Trophoblast cell (in vitro differentiated cells and primary cell): ENCODE measurements at regions not wholly inside any gene's neighbourhood (a gene's known extent, or its start where the extent isn't known, plus 50 kb on each side); places are given as distances from the start of the nearest gene placed in this dataset.

Experiments used
- DNase-seq, 2 donors: peaks; one replicate each; pipeline ENCODE4 v3.0.0-alpha.2; 2016
- H2AFZ ChIP-seq: 2 replicates; pipeline ENCODE4 v1.6.1; 2013; ENCODE audit warnings: low read length, moderate library complexity, mild to moderate bottlenecking; ENCODE audit not compliant: insufficient read depth, poor library complexity
- H2AK5ac ChIP-seq: 2 replicates; pipeline ENCODE4 v1.6.1; 2013; ENCODE audit warnings: mild to moderate bottlenecking, low read length
- H2BK120ac ChIP-seq: 2 replicates; pipeline ENCODE4 v1.6.1; 2013; ENCODE audit warnings: low read length, mild to moderate bottlenecking, moderate library complexity; ENCODE audit not compliant: insufficient read depth, poor library complexity
- H2BK12ac ChIP-seq: 2 replicates; pipeline ENCODE4 v1.6.1; 2013; ENCODE audit warnings: mild to moderate bottlenecking, low read length, moderate library complexity
- H2BK5ac ChIP-seq: 2 replicates; pipeline ENCODE4 v1.6.1; 2013; ENCODE audit warnings: low read length, low read depth, moderate library complexity, mild to moderate bottlenecking; ENCODE audit not compliant: poor library complexity
- H3K14ac ChIP-seq: 2 replicates; pipeline ENCODE4 v1.6.1; 2013; ENCODE audit warnings: mild to moderate bottlenecking, low read length
- H3K18ac ChIP-seq: 2 replicates; pipeline ENCODE4 v1.6.1; 2013; ENCODE audit warnings: mild to moderate bottlenecking, low read length
- H3K23ac ChIP-seq: 2 replicates; pipeline ENCODE4 v1.6.1; 2013; ENCODE audit warnings: low read length
- H3K27ac ChIP-seq: 2 replicates; pipeline ENCODE4 v1.5.1; 2013; ENCODE audit warnings: low read depth, mild to moderate bottlenecking, inconsistent platforms, low read length, moderate library complexity
- H3K27me3 ChIP-seq: 2 replicates; pipeline ENCODE4 v1.6.1; 2013; ENCODE audit warnings: inconsistent platforms, mild to moderate bottlenecking, low read length, moderate library complexity; ENCODE audit not compliant: insufficient read depth
- H3K36me3 ChIP-seq, 2 experiments: 1 replicate in 1 of 2; 2 replicates in 1 of 2; pipeline ENCODE4 v1.6.1; 2013; ENCODE audit warnings: low read length in 2 of 2, mild to moderate bottlenecking in 2 of 2, moderate library complexity in 1 of 2; ENCODE audit not compliant: insufficient read depth in 2 of 2, control insufficient read depth in 1 of 2
- H3K4ac ChIP-seq: 2 replicates; pipeline ENCODE4 v1.6.1; 2013; ENCODE audit warnings: low read depth, mild to moderate bottlenecking, low read length, moderate library complexity
- H3K4me1 ChIP-seq, 2 experiments: 1 replicate in 1 of 2; 2 replicates in 1 of 2; pipeline ENCODE4 v1.6.1; 2013; ENCODE audit warnings: low read length in 2 of 2, mild to moderate bottlenecking in 2 of 2, moderate library complexity in 1 of 2; ENCODE audit not compliant: insufficient read depth in 2 of 2, control insufficient read depth in 1 of 2
- H3K4me2 ChIP-seq: 2 replicates; pipeline ENCODE4 v1.6.1; 2013; ENCODE audit warnings: inconsistent platforms, mild to moderate bottlenecking, low read length, moderate library complexity
- H3K4me3 ChIP-seq: 2 replicates; pipeline ENCODE4 v1.5.1; 2013; ENCODE audit warnings: mild to moderate bottlenecking, low read depth, low read length, inconsistent platforms
- H3K79me1 ChIP-seq: one replicate; pipeline ENCODE4 v1.6.1; 2013; ENCODE audit warnings: low read length
- H3K79me2 ChIP-seq: 2 replicates; pipeline ENCODE4 v1.6.1; 2013; ENCODE audit warnings: low read length, mild to moderate bottlenecking; ENCODE audit not compliant: control insufficient read depth, insufficient read depth, poor library complexity
- H3K9ac ChIP-seq: 2 replicates; pipeline ENCODE4 v1.6.1; 2013; ENCODE audit warnings: mild to moderate bottlenecking, low read length
- H3K9me3 ChIP-seq: 2 replicates; pipeline ENCODE4 v1.6.1; 2013; ENCODE audit warnings: low read depth, mild to moderate bottlenecking, control low read depth, inconsistent platforms, low read length; ENCODE audit not compliant: insufficient read depth
- H4K12ac ChIP-seq: 2 replicates; pipeline ENCODE4 v1.6.1; 2013; ENCODE audit warnings: low read depth, mild to moderate bottlenecking, low read length, moderate library complexity
- H4K8ac ChIP-seq: 2 replicates; pipeline ENCODE4 v1.6.1; 2013; ENCODE audit warnings: low read depth, mild to moderate bottlenecking, low read length, moderate library complexity
- H4K91ac ChIP-seq: one replicate; pipeline ENCODE4 v1.6.1; 2013; ENCODE audit warnings: low read depth, mild to moderate bottlenecking, low read length, moderate library complexity
- WGBS: extraction: QIAGEN DNeasy Blood & Tissue Kit; methylation state at CpG from one replicate; pipeline ENCODE4 v1.1.7; 2013; ENCODE audit warnings: missing lambda C conversion rate; ENCODE audit not compliant: insufficient read length, insufficient coverage; ENCODE audit errors: extremely low coverage; 5-methylcytosine and 5-hydroxymethylcytosine counted together

DNA sequence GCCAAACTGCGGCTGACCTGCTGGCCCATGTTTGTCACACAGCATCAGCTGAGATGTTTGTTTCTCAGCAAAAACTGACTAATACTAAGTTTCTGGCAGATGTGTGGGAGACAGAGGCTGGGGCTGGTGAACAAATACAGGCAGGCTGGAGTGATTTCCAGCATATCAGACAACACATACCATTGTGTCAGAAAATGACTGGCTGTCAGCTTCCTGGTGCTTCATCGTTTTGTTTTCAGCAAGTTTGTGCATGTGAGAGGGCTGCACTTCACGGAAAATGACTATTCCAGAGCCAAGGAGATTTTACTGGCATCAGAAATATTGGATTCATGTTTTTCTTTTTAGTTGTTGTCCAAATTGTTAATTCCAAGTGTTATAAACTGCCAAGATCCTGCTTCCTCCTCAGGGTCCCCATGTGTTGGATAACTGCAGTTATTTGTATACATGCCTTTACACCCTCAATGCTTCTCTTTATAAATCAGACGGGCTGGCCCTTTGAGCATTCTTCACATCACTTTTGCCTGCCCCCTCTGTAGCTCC, 145.7 kb downstream of the GALC start:
- WGBS: no CpG with 5 or more reads among the region's 4 CpGs
- no peak overlapping the region for H3K9ac ChIP-seq
- peak overlapping the region; percentile 61 for H3K23ac ChIP-seq
- H3K27me3 ChIP-seq: no peaks in the 10 kb centered on the region
- no peaks in the 10 kb centered on the region for H3K36me3 ChIP-seq
- no peaks in the 10 kb centered on the region for H3K9me3 ChIP-seq
- no peak overlapping the region for H3K27ac ChIP-seq
- no peak overlapping the region for H2AK5ac ChIP-seq
- H3K14ac ChIP-seq: no peak overlapping the region
- H3K4me3 ChIP-seq: no peak overlapping the region
- H3K4me2 ChIP-seq: no peak overlapping the region
- no peaks in the 10 kb centered on the region for H3K79me2 ChIP-seq
- no peaks in the 10 kb centered on the region for H3K79me1 ChIP-seq
- H3K4ac ChIP-seq: no peak overlapping the region
- H4K91ac ChIP-seq: no peak overlapping the region
- no peaks in the 10 kb centered on the region for H3K4me1 ChIP-seq
- H2BK5ac ChIP-seq: no peak overlapping the region
- no peak overlapping the region for H2BK12ac ChIP-seq
- H4K12ac ChIP-seq: no peak overlapping the region
- no peak overlapping the region for H4K8ac ChIP-seq
- DNase-seq: no peak
- no peak overlapping the region for H2BK120ac ChIP-seq
- no peak overlapping the region for H3K18ac ChIP-seq
- no peak overlapping the region for H2AFZ ChIP-seq

DNA sequence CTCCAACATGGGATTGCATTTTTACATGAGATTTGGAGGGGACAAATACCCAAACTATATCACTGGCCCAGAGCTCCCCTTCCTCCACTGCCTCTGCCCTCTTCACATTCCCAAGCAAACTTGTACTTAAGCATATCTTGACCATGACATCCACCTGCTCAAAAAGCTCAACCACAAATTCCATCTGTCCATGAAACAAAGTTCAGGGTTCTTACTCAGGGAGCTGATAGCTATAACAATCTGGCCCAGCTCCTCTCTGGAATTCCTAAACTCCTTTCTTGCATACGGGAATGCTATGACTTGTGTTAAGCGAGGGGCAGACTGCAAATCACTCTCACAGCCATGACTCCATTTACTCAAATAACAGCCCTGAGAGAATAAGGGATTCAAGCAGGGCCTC, 152.1 kb downstream of the GALC start:
- Histone ChIP-seq H3K9ac (no peak overlapping the region), H3K4me2 (no peak overlapping the region)

DNA sequence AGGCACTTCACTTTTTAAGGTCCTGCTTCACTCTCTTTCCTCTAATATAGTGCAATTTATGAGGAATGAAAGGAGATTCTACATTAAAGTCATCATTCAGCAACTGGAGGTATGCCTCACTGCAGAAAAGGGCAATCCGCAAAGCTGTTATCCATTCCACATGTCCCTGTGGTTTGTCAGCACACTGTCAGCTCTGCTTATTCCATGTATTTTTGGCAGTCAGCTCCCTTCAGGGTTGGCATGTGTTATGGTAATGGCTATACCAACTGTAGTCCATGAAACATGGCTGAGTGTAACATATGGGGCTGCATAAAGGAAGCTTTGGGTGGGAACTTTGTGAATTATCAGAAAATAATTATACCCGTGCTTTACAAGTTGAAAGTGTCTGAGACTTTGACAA, 154.1 kb downstream of the GALC start:
- no peak overlapping the region for H3K27ac ChIP-seq
- no peak overlapping the region for H2BK120ac ChIP-seq
- no peaks in the 10 kb centered on the region for H3K27me3 ChIP-seq
- H2AFZ ChIP-seq: no peak overlapping the region
- H4K8ac ChIP-seq: no peak overlapping the region
- no peak overlapping the region for H4K91ac ChIP-seq
- no peak overlapping the region for H3K14ac ChIP-seq
- H3K36me3 ChIP-seq: no peaks in the 10 kb centered on the region
- H3K79me2 ChIP-seq: no peaks in the 10 kb centered on the region
- no peak overlapping the region for H3K4me3 ChIP-seq
- no peak overlapping the region for H3K4me2 ChIP-seq
- no peak overlapping the region for H2AK5ac ChIP-seq
- no peaks in the 10 kb centered on the region for H3K4me1 ChIP-seq
- H2BK5ac ChIP-seq: no peak overlapping the region
- H3K9ac ChIP-seq: no peak overlapping the region
- no peak overlapping the region for H3K23ac ChIP-seq
- no peak overlapping the region for H3K4ac ChIP-seq
- no peak for DNase-seq
- WGBS: no CpG with 5 or more reads among the region's 2 CpGs
- H4K12ac ChIP-seq: no peak overlapping the region
- H3K79me1 ChIP-seq: no peaks in the 10 kb centered on the region
- no peaks in the 10 kb centered on the region for H3K9me3 ChIP-seq
- no peak overlapping the region for H3K18ac ChIP-seq
- no peak overlapping the region for H2BK12ac ChIP-seq

More for the DNA sequence above, 152.1 kb downstream of the GALC start:
- no peak overlapping the region for H4K8ac ChIP-seq
- H4K91ac ChIP-seq: no peak overlapping the region
- H4K12ac ChIP-seq: no peak overlapping the region
- no peak overlapping the region for H3K4ac ChIP-seq
- no peak overlapping the region for H2BK12ac ChIP-seq
- H3K27me3 ChIP-seq: no peaks in the 10 kb centered on the region
- H3K14ac ChIP-seq: no peak overlapping the region
- no peak overlapping the region for H3K23ac ChIP-seq
- H3K79me2 ChIP-seq: no peaks in the 10 kb centered on the region
- H3K79me1 ChIP-seq: no peaks in the 10 kb centered on the region
- H2AFZ ChIP-seq: no peak overlapping the region
- no peak overlapping the region for H3K18ac ChIP-seq
- no peak overlapping the region for H2BK5ac ChIP-seq
- no CpG with 5 or more reads among the region's 2 CpGs for WGBS
- no peak overlapping the region for H2AK5ac ChIP-seq
- H2BK120ac ChIP-seq: no peak overlapping the region
- no peak overlapping the region for H3K4me3 ChIP-seq
- H3K4me1 ChIP-seq: no peaks in the 10 kb centered on the region
- H3K36me3 ChIP-seq: no peaks in the 10 kb centered on the region
- no peaks in the 10 kb centered on the region for H3K9me3 ChIP-seq
- no peak for DNase-seq
- H3K27ac ChIP-seq: no peak overlapping the region

DNA sequence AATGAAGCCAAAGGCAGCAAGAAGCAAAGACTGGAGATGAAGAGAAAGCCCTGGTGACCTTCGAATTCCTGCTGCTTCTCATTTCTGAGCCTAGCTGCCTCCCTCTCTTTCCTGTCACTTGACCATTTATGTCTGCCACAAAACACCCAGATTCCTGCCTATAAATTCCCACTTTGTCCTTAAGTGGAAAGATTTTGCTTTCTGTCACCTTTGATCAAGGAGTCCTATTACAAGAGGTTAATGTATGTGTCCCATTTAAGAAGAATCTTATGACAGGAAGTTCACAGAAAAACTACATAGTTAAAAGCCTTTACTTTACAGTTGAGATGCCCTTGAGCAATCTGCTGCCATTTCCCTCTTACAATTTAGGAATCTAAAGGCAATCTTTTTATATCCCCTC, 155.7 kb downstream of the GALC start:
- no peak overlapping the region for H4K91ac ChIP-seq
- no peak overlapping the region for H3K27ac ChIP-seq
- no peak overlapping the region for H3K4me3 ChIP-seq
- H3K27me3 ChIP-seq: no peaks in the 10 kb centered on the region
- no peak for DNase-seq
- H3K9me3 ChIP-seq: no peaks in the 10 kb centered on the region
- H3K9ac ChIP-seq: no peak overlapping the region
- H3K79me2 ChIP-seq: no peaks in the 10 kb centered on the region
- H2BK120ac ChIP-seq: no peak overlapping the region
- no peak overlapping the region for H2BK12ac ChIP-seq
- no peak overlapping the region for H3K18ac ChIP-seq
- H2BK5ac ChIP-seq: no peak overlapping the region
- no peak overlapping the region for H4K8ac ChIP-seq
- WGBS: no CpG with 5 or more reads among the region's 1 CpG
- H3K36me3 ChIP-seq: no peaks in the 10 kb centered on the region
- no peak overlapping the region for H3K23ac ChIP-seq
- H2AFZ ChIP-seq: no peak overlapping the region
- no peak overlapping the region for H3K14ac ChIP-seq
- no peak overlapping the region for H4K12ac ChIP-seq
- no peaks in the 10 kb centered on the region for H3K79me1 ChIP-seq
- H3K4me1 ChIP-seq: no peaks in the 10 kb centered on the region
- H3K4me2 ChIP-seq: no peak overlapping the region
- no peak overlapping the region for H2AK5ac ChIP-seq
- no peak overlapping the region for H3K4ac ChIP-seq
